ENCODE measurements at regions not wholly inside any gene's neighbourhood (a gene's known extent, or its start where the extent isn't known, plus 50 kb on each side); places are given as distances from the start of the nearest gene placed in this dataset.

DNA sequence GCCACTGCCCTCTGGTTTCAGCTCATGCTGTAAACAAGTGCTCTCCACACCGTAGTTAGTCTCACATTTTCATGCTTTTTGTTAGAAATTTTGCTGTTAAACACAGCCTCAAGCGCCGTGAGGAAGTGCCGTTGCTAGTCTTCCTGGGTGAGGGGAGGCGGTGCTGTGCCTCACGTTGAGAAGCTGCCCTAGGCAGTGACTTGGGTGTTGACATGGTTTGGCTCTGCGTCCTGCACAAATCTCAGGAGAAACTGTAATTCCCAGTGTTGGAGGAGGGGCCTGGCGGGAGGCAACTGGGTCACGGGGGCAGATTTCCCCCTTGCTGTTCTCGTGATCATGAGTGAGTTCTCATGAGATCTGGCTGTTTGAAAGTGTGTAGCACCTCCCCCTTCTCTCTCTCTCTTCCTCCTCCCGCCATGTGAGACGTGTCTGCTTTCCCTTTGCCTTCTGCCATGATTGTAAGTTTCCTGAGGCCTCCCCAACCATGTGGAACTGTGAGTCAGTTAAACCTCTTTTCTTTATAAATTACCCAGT, 95.8 kb downstream of the ERMARD start:
- intact Hi-C loops (cut with DNase I): no loop called here
- H3K27ac ChIP-seq (replicated peaks in 1 of 4): no peak overlapping the region
- H3K4me1 ChIP-seq: peaks cover 0 to 8% (median 0%) of the 10 kb centered on the region in 4 donors
- H3K4me3 ChIP-seq: no peak overlapping the region
- H3K36me3 ChIP-seq: no peaks in the 10 kb centered on the region
- no peak for TF ChIP-seq EP300 (IDR thresholded peaks at IDR 0.05)
- TF ChIP-seq, protein P1, sequence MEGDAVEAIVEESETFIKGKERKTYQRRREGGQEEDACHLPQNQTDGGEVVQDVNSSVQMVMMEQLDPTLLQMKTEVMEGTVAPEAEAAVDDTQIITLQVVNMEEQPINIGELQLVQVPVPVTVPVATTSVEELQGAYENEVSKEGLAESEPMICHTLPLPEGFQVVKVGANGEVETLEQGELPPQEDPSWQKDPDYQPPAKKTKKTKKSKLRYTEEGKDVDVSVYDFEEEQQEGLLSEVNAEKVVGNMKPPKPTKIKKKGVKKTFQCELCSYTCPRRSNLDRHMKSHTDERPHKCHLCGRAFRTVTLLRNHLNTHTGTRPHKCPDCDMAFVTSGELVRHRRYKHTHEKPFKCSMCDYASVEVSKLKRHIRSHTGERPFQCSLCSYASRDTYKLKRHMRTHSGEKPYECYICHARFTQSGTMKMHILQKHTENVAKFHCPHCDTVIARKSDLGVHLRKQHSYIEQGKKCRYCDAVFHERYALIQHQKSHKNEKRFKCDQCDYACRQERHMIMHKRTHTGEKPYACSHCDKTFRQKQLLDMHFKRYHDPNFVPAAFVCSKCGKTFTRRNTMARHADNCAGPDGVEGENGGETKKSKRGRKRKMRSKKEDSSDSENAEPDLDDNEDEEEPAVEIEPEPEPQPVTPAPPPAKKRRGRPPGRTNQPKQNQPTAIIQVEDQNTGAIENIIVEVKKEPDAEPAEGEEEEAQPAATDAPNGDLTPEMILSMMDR (IDR thresholded peaks at IDR 0.05): no peak
- no peak for TF ChIP-seq POLR2AphosphoS5 (IDR thresholded peaks at IDR 0.05)
- no peak for TF ChIP-seq POLR2A (IDR thresholded peaks at IDR 0.05; ENCODE audit: low read depth)
- H3K27me3 ChIP-seq: peaks cover 0 to 13% (median 0%) of the 10 kb centered on the region in 4 donors
- H3K9me3 ChIP-seq: no peaks in the 10 kb centered on the region
- no peak for DNase-seq (ENCODE audit: extremely low spot score)
- 80% methylated on average over 11 of the region's 12 CpGs for WGBS

DNA sequence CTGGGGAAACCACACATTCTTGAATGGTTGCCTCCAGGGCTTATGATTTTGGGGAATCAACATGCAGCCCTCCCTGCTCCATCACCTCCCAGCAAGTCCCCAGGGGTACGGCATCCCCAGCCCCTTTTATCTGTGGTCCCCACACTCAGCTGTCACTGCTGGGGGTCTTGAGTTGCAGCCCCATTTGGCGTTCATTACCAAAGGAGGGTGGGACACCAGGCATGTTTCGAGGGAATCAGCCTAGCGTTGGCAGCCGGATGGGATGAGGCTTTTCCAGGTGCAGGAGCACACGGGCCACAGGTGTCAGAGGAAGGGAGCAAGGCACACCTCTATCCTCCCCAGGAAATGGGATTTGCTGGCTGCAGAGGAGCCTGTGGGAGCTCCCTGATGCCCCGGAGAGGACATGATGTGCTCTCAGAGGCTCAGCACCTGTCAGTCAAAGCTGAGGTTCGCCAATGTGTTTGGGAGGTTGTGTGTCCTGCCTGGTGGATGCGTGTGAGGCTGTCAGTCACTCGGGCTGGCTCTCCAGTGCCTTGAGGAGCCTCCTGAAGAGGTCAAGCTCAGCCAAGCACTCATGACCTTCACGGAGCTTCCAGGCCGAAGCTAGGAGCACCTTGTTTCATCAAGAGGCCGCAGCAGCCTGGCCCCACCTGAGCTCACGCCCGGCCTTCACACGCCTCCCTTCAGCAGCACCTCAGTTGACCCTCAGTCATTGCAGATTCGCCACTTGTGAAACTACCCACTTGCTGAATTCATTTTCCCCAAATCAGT, 95.0 kb downstream of the ERMARD start:
- intact Hi-C loops (cut with DNase I): no loop called here

DNA sequence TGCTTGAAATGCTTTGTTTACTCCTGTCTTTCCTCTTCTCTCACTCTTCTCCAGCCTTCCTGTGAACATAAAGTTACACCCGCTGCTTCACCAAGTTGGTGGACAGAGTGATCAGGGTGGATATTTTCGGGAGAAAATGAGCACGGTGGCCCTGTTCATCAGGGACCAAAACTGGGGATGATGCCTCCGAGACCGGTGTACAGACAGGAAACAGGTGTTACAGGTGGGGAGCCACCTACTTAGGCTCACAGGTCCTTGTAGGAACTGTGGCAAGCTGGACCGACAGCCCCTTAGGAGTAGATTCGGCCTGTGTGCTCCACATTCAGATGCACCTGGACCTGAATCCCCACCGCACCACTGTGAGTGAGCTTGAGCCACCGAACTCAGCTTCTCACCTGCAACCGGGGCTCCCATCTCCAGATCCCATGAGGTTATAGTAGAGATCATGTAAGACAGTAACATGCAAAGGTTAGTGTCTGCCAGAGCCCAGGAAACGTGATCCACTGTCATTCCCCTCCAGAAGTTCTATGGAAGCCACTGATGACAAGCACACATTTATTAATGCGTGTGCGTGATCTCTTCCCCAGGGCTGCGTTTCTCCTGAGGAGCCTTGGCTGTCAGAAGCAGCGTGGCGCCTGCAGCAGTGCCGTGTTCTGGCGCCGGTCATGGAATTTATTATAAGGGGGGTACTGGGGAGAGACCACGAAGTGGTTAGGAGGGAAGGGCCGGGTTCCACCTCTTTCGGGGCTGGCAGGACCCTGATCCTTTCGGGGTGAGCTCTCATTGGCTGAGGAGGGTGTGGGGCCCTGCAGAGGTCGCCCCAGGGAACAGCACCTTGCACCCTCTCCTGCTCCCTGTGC, 94.2 kb downstream of the ERMARD start:
- Histone ChIP-seq H3K27ac (replicated peaks in 1 of 4) (no peak overlapping the region), H3K27me3 (peaks cover 0 to 14% (median 0%) of the 10 kb centered on the region in 4 donors), H3K4me3 (no peak overlapping the region), H3K4me1 (no peaks in the 10 kb centered on the region), H3K9me3 (no peaks in the 10 kb centered on the region), H3K36me3 (no peaks in the 10 kb centered on the region)
- 80% methylated on average over 24 of the region's 24 CpGs for WGBS
- intact Hi-C loops (cut with DNase I): no loop called here
- TF ChIP-seq EP300 (IDR thresholded peaks at IDR 0.05): no peak
- TF ChIP-seq, protein P1 (IDR thresholded peaks at IDR 0.05): no peak
- no peak for TF ChIP-seq POLR2AphosphoS5 (IDR thresholded peaks at IDR 0.05)
- TF ChIP-seq POLR2A (IDR thresholded peaks at IDR 0.05; ENCODE audit: low read depth): no peak
- DNase-seq (ENCODE audit: extremely low spot score): no peak

More for the DNA sequence above, 95.0 kb downstream of the ERMARD start:
- H3K9me3 ChIP-seq: no peaks in the 10 kb centered on the region
- H3K27me3 ChIP-seq: peaks cover 0 to 13% (median 0%) of the 10 kb centered on the region in 4 donors
- H3K4me1 ChIP-seq: peaks cover 0 to 7% (median 0%) of the 10 kb centered on the region in 4 donors
- H3K27ac ChIP-seq (replicated peaks in 1 of 4): no peak overlapping the region
- DNase-seq (ENCODE audit: extremely low spot score): no peak
- 88% methylated on average over 12 of the region's 17 CpGs for WGBS
- no peak for TF ChIP-seq EP300 (IDR thresholded peaks at IDR 0.05)
- no peak for TF ChIP-seq POLR2A (IDR thresholded peaks at IDR 0.05; ENCODE audit: low read depth)
- TF ChIP-seq, protein P1 (IDR thresholded peaks at IDR 0.05): no peak
- no peak overlapping the region for H3K4me3 ChIP-seq
- H3K36me3 ChIP-seq: no peaks in the 10 kb centered on the region

DNA sequence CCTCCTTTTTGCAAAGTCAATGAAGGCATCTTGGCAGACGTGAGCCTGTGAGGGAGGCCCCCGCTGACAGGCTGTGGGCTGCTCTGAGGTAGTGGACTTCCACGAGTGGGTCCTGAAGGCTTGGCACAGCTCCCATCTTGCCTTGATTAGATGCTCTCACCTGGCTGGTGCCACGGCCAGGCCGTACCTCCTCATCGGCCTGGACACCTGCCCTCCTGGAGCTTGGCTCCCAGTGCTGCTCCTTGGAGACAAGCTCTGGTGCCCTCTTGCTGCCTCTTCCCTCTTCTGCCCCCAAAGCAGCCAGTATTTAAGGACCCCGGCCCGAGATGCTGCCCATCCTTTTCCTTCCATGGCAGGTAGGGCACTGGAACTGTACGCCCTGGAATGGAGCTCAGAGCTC, 93.5 kb downstream of the ERMARD start:
- no peak for TF ChIP-seq POLR2A (IDR thresholded peaks at IDR 0.05; ENCODE audit: low read depth)
- Histone ChIP-seq H3K36me3 (no peaks in the 10 kb centered on the region), H3K4me3 (no peak overlapping the region), H3K4me1 (no peaks in the 10 kb centered on the region), H3K27me3 (peaks cover 0 to 22% (median 0%) of the 10 kb centered on the region in 4 donors), H3K27ac (replicated peaks in 1 of 4) (no peak overlapping the region), H3K9me3 (no peaks in the 10 kb centered on the region)
- 79% methylated on average over 7 of the region's 9 CpGs for WGBS
- intact Hi-C loops (cut with DNase I): no loop called here
- DNase-seq (ENCODE audit: extremely low spot score): no peak

DNA sequence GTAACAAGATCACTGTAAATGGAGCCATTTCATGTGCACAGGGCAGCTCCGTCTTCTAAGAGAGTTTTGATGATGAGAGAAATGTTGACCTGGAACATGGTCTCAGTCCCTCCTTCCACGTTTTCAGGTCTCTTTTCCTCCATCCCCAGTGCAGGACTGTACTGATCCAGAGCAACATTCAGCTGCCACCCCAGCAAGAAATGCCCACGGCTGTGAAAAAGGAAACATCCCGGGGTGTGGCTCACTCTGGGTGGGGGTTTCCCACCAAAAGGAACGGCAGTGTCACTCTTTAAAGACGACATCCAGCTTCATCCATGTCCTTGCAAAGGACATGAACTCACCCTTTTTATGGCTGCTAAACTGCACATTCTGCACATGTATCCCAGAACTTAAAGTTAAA, 92.6 kb downstream of the ERMARD start:
- 63% methylated on average over 6 of the region's 6 CpGs for WGBS

More for the DNA sequence above, 92.6 kb downstream of the ERMARD start:
- H3K36me3 ChIP-seq: no peaks in the 10 kb centered on the region
- DNase-seq (ENCODE audit: extremely low spot score): no peak
- TF ChIP-seq, protein P1 (IDR thresholded peaks at IDR 0.05): no peak
- no peak for TF ChIP-seq EP300 (IDR thresholded peaks at IDR 0.05)
- TF ChIP-seq POLR2AphosphoS5 (IDR thresholded peaks at IDR 0.05): no peak
- no peak for TF ChIP-seq POLR2A (IDR thresholded peaks at IDR 0.05; ENCODE audit: low read depth)
- H3K4me1 ChIP-seq: no peaks in the 10 kb centered on the region
- intact Hi-C loops (cut with DNase I): no loop called here
- H3K27me3 ChIP-seq: peaks cover 0 to 31% (median 0%) of the 10 kb centered on the region in 4 donors
- H3K4me3 ChIP-seq: no peak overlapping the region
- no peaks in the 10 kb centered on the region for H3K9me3 ChIP-seq
- no peak overlapping the region for H3K27ac ChIP-seq (replicated peaks in 1 of 4)

Measured in esophagus muscularis mucosa (tissue), 4 donors.